ENCODE measurements at regions not wholly inside any gene's neighbourhood (a gene's known extent, or its start where the extent isn't known, plus 50 kb on each side); places are given as distances from the start of the nearest gene placed in this dataset.
A peak's percentile ranks its signal among the peaks of the same experiment; 100 is the strongest.

DNA sequence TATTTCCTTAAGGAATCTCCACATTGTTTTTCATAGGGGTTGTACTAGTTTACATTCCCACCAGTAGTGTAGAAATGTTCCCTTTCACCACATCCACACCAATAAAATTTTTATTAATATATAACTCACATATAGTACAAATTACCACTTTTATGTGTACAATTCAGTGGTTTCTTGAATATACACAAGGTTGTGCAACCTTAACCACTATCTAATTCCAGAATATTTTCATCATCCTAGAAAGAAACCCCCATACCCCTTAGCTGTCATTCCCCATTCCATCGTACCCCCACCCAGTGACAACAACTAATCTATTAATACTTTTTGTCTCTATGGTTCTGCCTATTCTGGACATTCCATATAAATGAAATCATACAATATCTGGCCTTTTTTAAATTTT lies 108.3 kb upstream of the USP9X start:
- no peak for FAIRE-seq
- H3K36me3 Mint-ChIP-seq (ENCODE audit: low read depth, unreplicated experiment) = peaks cover 2% of the 10 kb centered on the region
- H3K27me3 Mint-ChIP-seq (ENCODE audit: low read depth, unreplicated experiment) = no peaks in the 10 kb centered on the region

GRCh38 chrX:40984962-40985361 lies 100.3 kb upstream of the USP9X start:
- H3K27ac Mint-ChIP-seq (ENCODE audit: unreplicated experiment) = no peak overlapping the region
- H3K27ac ChIP-seq (ENCODE audit: low read depth, low read length) = no peak overlapping the region
- FAIRE-seq = peak; percentile 32
- no peaks in the 10 kb centered on the region for H3K4me1 ChIP-seq (ENCODE audit: insufficient read depth, low read length)
- no peak overlapping the region for H2AFZ ChIP-seq (ENCODE audit: low read depth, low read length)
- no peaks in the 10 kb centered on the region for H3K36me3 ChIP-seq (ENCODE audit: insufficient read depth, low read length)
- H3K4me3 Mint-ChIP-seq (ENCODE audit: unreplicated experiment) = no peak overlapping the region
- no peak overlapping the region for H3K4me2 ChIP-seq (ENCODE audit: low read length)
- no peak overlapping the region for H3K9ac ChIP-seq (ENCODE audit: low read length)
- H3K9me3 ChIP-seq (ENCODE audit: insufficient read depth, low read depth, low read length) = no peaks in the 10 kb centered on the region
- H3K27me3 ChIP-seq (ENCODE audit: insufficient read depth, low read length) = no peaks in the 10 kb centered on the region
- no peak overlapping the region for H3K4me3 ChIP-seq (ENCODE audit: insufficient read depth, low read depth, low read length)
- no peaks in the 10 kb centered on the region for H3K27me3 Mint-ChIP-seq (ENCODE audit: low read depth, unreplicated experiment)
- no peaks in the 10 kb centered on the region for H3K4me1 Mint-ChIP-seq (ENCODE audit: low read depth, unreplicated experiment)
- H3K79me2 ChIP-seq (ENCODE audit: insufficient read depth, low read length) = no peaks in the 10 kb centered on the region
- no peaks in the 10 kb centered on the region for H3K36me3 Mint-ChIP-seq (ENCODE audit: low read depth, unreplicated experiment)
- no peaks in the 10 kb centered on the region for H4K20me1 ChIP-seq (ENCODE audit: insufficient read depth, low read length)
- TF ChIP-seq, protein P1, sequence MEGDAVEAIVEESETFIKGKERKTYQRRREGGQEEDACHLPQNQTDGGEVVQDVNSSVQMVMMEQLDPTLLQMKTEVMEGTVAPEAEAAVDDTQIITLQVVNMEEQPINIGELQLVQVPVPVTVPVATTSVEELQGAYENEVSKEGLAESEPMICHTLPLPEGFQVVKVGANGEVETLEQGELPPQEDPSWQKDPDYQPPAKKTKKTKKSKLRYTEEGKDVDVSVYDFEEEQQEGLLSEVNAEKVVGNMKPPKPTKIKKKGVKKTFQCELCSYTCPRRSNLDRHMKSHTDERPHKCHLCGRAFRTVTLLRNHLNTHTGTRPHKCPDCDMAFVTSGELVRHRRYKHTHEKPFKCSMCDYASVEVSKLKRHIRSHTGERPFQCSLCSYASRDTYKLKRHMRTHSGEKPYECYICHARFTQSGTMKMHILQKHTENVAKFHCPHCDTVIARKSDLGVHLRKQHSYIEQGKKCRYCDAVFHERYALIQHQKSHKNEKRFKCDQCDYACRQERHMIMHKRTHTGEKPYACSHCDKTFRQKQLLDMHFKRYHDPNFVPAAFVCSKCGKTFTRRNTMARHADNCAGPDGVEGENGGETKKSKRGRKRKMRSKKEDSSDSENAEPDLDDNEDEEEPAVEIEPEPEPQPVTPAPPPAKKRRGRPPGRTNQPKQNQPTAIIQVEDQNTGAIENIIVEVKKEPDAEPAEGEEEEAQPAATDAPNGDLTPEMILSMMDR (IDR thresholded peaks at IDR 0.05; ENCODE audit: insufficient read depth, low read depth, low read length) = no peak
- TF ChIP-seq EZH2 (IDR thresholded peaks at IDR 0.05; ENCODE audit: insufficient read depth, low read length) = no peak
- DNase-seq (ENCODE audit: low read depth) = no peak
- H3K9me3 Mint-ChIP-seq (ENCODE audit: unreplicated experiment) = no peaks in the 10 kb centered on the region

More for the DNA sequence above, 108.3 kb upstream of the USP9X start:
- no peaks in the 10 kb centered on the region for H3K36me3 ChIP-seq (ENCODE audit: insufficient read depth, low read length)
- TF ChIP-seq, protein P1 (IDR thresholded peaks at IDR 0.05; ENCODE audit: insufficient read depth, low read depth, low read length) = no peak
- TF ChIP-seq EZH2 (IDR thresholded peaks at IDR 0.05; ENCODE audit: insufficient read depth, low read length) = no peak
- no peak overlapping the region for H3K4me3 Mint-ChIP-seq (ENCODE audit: unreplicated experiment)
- no peak overlapping the region for H3K27ac ChIP-seq (ENCODE audit: low read depth, low read length)
- H3K27me3 ChIP-seq (ENCODE audit: insufficient read depth, low read length) = no peaks in the 10 kb centered on the region
- H3K4me1 ChIP-seq (ENCODE audit: insufficient read depth, low read length) = no peaks in the 10 kb centered on the region
- no peak overlapping the region for H3K4me2 ChIP-seq (ENCODE audit: low read length)
- peaks cover 7% of the 10 kb centered on the region for H3K4me1 Mint-ChIP-seq (ENCODE audit: low read depth, unreplicated experiment)
- H3K4me3 ChIP-seq (ENCODE audit: insufficient read depth, low read depth, low read length) = no peak overlapping the region
- H2AFZ ChIP-seq (ENCODE audit: low read depth, low read length) = no peak overlapping the region
- no peak for DNase-seq (ENCODE audit: low read depth)
- H4K20me1 ChIP-seq (ENCODE audit: insufficient read depth, low read length) = no peaks in the 10 kb centered on the region
- peaks cover 10% of the 10 kb centered on the region for H3K9me3 Mint-ChIP-seq (ENCODE audit: unreplicated experiment)
- H3K79me2 ChIP-seq (ENCODE audit: insufficient read depth, low read length) = no peaks in the 10 kb centered on the region
- no peak overlapping the region for H3K27ac Mint-ChIP-seq (ENCODE audit: unreplicated experiment)
- H3K9ac ChIP-seq (ENCODE audit: low read length) = no peak overlapping the region
- H3K9me3 ChIP-seq (ENCODE audit: insufficient read depth, low read depth, low read length) = no peaks in the 10 kb centered on the region

DNA sequence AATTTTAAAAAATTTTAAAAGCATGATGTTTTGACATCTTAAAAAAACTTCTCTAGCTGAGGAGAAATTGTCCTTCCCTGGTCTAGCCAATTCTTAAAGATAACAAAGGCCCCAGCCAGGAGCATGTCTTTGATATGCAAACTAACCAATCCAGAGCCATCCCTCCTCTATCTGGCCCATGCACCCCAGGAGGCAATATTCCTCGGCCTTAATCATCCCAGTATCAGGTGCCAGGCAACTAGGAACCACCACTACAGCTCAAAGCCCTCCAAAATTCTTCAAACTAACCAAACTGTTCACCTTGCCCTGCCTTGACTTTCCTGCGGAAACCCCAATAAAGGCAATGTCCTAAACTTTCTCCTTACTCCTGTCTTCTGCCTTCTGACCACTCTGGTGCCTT lies 97.8 kb upstream of the USP9X start:
- no peak for TF ChIP-seq EZH2 (IDR thresholded peaks at IDR 0.05; ENCODE audit: insufficient read depth, low read length)
- TF ChIP-seq, protein P1 (IDR thresholded peaks at IDR 0.05; ENCODE audit: insufficient read depth, low read depth, low read length) = no peak
- FAIRE-seq (no peak), DNase-seq (ENCODE audit: low read depth) (no peak)
- Histone ChIP-seq H2AFZ (ENCODE audit: low read depth, low read length) (no peak overlapping the region), H3K4me3 (ENCODE audit: insufficient read depth, low read depth, low read length) (no peak overlapping the region), H3K9ac (ENCODE audit: low read length) (no peak overlapping the region), H3K27ac (ENCODE audit: low read depth, low read length) (no peak overlapping the region), H3K4me2 (ENCODE audit: low read length) (no peak overlapping the region), H3K4me1 (ENCODE audit: insufficient read depth, low read length) (no peaks in the 10 kb centered on the region), H3K9me3 (ENCODE audit: insufficient read depth, low read depth, low read length) (no peaks in the 10 kb centered on the region), H3K79me2 (ENCODE audit: insufficient read depth, low read length) (no peaks in the 10 kb centered on the region), H3K36me3 (ENCODE audit: insufficient read depth, low read length) (no peaks in the 10 kb centered on the region), H4K20me1 (ENCODE audit: insufficient read depth, low read length) (no peaks in the 10 kb centered on the region), H3K27me3 (ENCODE audit: insufficient read depth, low read length) (no peaks in the 10 kb centered on the region)
- Mint-ChIP-seq H3K4me3 (ENCODE audit: unreplicated experiment) (no peak overlapping the region), H3K36me3 (ENCODE audit: low read depth, unreplicated experiment) (no peaks in the 10 kb centered on the region), H3K4me1 (ENCODE audit: low read depth, unreplicated experiment) (no peaks in the 10 kb centered on the region), H3K27ac (ENCODE audit: unreplicated experiment) (peak overlapping the region; percentile 27), H3K27me3 (ENCODE audit: low read depth, unreplicated experiment) (no peaks in the 10 kb centered on the region), H3K9me3 (ENCODE audit: unreplicated experiment) (no peaks in the 10 kb centered on the region)
